ENCODE measurements at regions not wholly inside any gene's neighbourhood (a gene's known extent, or its start where the extent isn't known, plus 50 kb on each side); places are given as distances from the start of the nearest gene placed in this dataset.

GRCh38 chr10:124225467-124226270 lies 132.3 kb upstream of the CHST15 start:
- DNase-seq, result no peak

DNA sequence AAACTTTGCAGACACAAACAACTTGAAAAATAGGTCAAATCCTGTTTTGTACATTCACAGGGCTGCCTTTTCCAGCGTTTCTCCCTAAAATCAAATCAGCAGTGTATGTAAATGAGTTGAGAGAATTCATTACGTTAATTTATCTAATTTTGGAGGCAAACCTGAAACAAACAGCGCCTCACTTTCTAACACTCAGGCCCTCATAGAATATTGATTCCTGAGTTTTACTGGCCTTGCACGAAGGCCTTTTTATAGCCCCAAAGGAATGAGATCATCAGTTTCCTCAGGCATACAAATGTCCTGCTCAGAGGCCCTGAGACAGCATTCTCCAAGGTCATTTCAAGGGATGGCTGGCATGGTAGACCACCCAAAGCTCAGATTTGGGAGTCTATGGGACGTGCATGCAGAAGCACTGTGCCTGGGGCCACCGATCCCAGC lies 131.7 kb upstream of the CHST15 start:
- no peak for DNase-seq

- DNase-seq, result no peak
These were observed 131.1 kb upstream of the CHST15 start for GRCh38 chr10:124224331-124225028.

DNA sequence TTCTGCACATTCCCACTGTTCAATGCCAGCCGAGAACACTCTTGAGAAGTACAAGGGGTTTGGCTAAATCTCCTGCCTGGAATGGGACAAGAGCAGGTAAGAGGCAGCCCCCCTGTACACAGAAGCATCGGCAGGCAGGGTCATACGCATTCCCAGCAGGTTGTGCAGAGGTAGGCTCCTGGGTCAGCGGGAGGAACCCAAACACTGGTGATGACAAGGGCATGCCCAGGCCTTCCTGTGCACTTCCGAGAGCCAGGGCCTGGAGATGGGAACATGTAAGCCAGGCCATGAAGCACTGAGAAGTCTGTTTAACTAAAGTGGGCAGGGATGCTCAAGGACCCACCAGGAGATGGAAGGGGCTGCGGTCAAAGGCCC lies 130.3 kb upstream of the CHST15 start:
- DNase-seq, result no peak

DNA sequence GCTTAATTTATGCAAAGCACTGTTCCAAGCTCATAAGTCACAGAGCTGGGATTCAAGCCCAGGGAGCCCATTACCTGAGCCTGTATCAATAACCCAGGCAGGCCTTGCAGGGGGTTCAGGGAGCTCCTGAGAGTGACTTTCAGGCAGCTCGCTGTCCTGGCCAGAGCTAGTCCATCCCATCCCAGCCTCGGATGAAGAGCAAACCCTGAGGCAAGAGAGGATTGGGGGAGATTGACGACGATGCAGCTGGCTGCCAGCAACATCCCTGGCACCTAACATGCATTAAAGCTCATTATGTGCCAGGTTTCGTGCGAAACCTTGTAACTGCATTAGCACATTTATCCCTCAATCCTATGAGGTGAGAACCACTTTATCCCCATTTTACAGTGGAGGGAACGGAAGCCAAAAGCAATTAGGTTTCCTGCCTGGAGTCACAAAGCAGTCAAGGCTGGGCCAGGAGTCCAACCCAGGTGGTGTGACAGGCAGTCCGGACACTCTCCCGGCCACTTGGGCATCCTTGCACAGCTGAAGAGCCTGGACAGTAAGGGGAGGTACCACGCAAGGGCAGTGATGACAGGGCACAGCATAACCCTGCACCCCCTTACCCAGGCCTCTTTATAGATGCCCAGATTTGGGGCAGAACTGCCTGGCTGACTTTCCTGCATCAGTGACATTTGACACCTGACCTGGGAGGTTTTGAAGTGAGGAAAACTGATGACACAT lies 129.8 kb upstream of the CHST15 start:
- DNase-seq, result no peak

GRCh38 chr10:124222318-124222987 lies 129.1 kb upstream of the CHST15 start:
- DNase-seq, result no peak

DNA sequence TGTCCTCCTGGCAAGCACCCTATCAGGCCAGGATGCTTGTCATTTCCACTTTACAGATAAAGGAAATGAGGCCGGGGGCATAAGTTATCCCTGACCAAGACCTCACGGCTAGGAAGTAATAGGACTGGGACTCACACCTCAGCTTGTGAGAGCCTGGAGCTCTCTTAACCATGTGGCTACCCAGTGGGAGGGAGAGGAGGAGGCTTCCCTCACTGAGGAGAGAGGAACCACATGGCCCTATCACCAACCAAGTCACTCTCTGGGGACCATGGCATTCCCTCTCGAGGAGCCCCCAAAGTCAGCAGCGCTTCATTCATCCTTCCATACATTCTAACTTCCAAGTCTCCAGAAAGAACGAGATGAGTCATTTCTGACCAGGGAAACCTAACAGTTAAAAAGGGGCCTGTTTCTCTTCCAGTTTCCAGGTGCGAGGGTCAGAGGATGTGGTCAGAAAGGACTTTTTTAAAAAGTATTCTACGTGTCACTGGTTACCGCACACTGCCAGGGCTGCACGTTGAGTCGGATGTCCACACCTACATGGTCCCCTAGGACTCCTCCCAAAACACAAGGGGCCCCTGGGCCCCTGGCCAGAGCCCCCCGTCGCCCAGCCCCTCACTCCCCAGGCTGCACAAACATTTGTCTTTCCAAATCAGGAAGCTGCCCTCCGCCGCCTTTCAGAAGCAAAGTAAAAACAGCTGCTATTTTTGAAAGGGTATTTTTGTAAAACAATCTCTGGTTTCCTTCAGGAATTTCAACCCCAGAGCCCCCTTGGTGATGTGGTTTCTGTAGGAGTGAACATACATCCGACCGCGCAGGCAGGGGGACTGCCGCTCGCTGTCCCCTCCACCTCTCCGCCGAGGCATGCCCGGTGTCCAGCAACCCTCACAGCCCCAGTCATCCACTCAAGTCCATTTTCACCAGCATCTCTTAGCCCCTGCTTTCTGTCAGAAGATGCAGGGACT lies 128.2 kb upstream of the CHST15 start:
- DNase-seq, result no peak

- no peak for DNase-seq
These were observed 127.6 kb upstream of the CHST15 start for GRCh38 chr10:124220971-124221355.

DNA sequence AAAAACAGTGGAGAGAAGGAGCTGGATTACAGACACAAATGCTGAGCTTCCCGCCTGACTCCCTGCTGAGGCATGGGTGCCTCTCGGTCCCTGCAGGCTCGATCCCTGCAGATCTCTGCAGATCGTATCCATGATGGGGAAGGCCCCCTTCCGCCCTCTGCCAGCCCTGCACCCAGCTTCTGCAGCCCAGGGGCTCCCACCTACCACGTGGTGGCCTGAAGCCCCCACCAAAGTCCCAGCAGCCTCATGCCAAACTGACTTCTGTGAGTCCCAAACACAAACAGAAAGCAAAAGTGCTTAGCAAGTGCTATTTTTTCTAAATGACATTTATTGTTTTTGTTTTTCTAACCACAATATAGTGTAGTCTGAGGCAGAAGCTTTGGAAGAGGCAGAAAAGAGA lies 127.1 kb upstream of the CHST15 start:
- DNase-seq, result no peak

DNA sequence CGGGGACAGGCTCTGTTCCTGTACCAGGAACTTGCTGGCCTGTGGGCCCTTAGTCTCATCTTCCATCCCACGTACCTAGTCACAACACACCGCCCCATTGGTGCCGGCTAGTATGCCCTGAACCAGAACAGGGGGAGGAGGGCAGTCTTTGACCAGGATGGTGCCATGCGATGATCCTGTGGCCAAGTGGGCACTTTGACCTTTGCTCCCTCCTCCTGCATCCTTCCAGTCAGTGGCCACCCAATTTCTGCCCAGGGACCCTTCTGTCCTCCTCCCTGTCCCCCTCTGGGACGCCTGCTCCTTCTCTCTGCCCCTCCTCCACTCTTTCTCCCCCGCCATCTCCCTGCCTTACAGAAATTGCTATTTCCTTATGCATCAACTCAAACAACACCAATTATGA lies 126.3 kb upstream of the CHST15 start:
- no peak for DNase-seq

GRCh38 chr10:124219062-124219461 lies 125.7 kb upstream of the CHST15 start:
- no peak for DNase-seq

- no peak for DNase-seq
These were observed 124.8 kb upstream of the CHST15 start for GRCh38 chr10:124217906-124218804.

DNA sequence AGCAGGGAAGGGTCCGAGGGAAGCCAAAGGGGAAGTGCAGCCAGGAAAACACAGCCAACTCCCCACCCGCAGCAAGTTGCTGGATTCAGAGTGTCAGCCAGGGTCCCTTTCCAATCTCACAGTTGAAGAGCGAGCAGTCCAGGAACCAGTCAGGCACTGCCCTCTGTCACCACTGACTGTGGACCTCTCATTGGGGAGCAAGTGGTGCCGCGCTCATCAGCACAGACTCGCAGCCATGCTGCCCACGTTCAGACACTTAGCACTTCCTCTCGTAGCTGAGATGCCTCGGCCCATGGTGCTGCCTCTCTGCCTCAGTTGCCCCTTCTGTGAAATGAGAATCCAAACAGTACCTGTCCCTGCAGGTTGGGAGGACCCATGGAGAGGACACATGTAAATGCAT lies 123.6 kb upstream of the CHST15 start:
- no peak for DNase-seq

- no peak for DNase-seq
These were observed 121.4 kb upstream of the CHST15 start for GRCh38 chr10:124214610-124215375.

DNA sequence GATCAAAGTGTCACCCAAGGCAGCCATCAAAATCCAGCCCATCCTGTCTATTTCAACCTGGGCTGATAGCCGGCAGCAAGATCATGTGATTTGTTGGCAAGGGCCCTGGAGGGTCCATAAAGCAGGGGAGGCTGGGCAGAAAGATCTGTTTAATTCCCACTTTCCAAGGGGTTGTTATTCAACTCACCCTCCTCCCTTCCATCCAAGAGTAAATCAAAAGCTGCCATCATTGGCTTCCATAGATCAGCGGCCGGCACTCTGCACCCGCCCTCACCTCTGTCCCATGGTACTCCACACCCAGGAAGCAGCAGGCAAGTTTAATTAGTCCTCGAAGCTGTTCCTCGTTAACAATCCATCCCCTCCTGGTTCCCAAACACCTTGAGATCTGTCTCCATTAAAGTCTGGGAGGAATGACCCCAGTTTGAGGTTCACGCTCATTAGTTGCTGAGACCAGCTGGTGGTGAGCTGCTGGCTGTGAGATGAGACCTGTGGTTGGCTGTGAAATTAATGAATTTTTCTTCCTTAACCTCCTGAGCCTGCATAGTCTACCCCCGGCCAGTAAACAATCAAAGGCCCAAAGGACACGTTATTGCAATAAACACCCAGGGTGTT lies 120.6 kb upstream of the CHST15 start:
- no peak for DNase-seq

DNA sequence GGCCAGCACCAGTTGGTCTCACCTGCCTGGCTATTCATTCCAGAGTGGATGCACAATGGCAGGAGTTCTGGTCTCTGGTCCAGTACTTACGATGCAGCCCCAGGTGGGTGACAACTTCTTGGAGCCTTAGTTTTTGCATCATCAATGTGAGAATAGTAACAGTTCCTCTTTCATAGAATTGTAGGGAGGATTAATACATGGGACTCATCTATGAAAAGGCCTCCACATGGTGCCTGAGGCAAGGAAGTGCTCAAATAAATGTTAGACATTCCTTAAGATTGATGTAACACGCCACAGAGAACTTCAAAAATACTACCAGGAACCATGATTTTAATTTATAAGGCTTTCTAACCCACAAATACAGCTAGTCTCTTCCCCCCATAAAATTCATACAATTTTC lies 120.1 kb upstream of the CHST15 start:
- DNase-seq, result no peak

- no peak for DNase-seq
These were observed 119.3 kb upstream of the CHST15 start for GRCh38 chr10:124212702-124213101.

- no peak for DNase-seq
These were observed 118.5 kb upstream of the CHST15 start for GRCh38 chr10:124211921-124212320.

- no peak for DNase-seq
These were observed 116.9 kb upstream of the CHST15 start for GRCh38 chr10:124210263-124210662.

DNA sequence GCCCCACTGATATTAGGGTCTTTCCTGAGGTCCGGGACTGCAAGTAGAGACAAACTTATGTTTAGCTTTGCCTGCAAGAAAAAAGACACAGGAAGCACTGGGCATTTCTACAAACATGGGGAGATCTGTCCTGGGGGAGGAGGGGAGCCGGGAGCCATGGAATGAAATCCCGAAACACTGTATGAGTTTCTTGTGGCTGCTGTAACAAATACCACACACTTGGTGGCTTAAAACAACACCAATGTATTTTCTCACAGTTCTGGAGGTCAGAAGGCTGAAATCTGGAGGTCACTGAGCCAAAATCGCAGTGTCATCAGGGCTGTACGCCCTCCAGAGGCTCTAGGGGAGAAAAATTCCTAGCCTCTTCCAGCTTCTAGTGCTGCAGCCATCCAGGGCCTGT lies 114.0 kb upstream of the CHST15 start:
- DNase-seq, result no peak

Measured in OCI-M1 (cell line).